Liver (tissue), 3 donors: ENCODE measurements at regions not wholly inside any gene's neighbourhood (a gene's known extent, or its start where the extent isn't known, plus 50 kb on each side); places are given as distances from the start of the nearest gene placed in this dataset.

ENCODE experiments used
- ATF3 ChIP-seq: IDR thresholded peaks from 2 replicates; pipeline ENCODE4 v1.6.1; 2016; ENCODE audit warnings: antibody characterized with exemption
- CTCF ChIP-seq: fragments of 150-350 bp; IDR thresholded peaks from 2 replicates; pipeline ENCODE4 v1.5.1; 2017; ENCODE audit warnings: improper control_type of control experiment, low read depth, low read length; ENCODE audit not compliant: missing input control
- EGR1 ChIP-seq, 2 donors: IDR thresholded peaks; 2 replicates each; pipeline ENCODE4 v1.6.1; 2016 to 2018; ENCODE audit warnings: antibody characterized with exemption in 2 of 2, low read depth in 2 of 2
- ZBTB33 ChIP-seq: IDR thresholded peaks from 2 replicates; pipeline ENCODE4 v1.6.1; 2016; ENCODE audit warnings: antibody characterized with exemption
- donor health status: healthy.
- donor health status: healthy.

GRCh38 chr14:51335961-51336723 is 96.1 kb downstream of the TMX1 start:
- TF ChIP-seq EGR1 (IDR thresholded peaks at IDR 0.05; ENCODE audit: low read depth in 2 of 2) (no peak), CTCF (no peak), ZBTB33 (no peak), ATF3 (no peak)
